GM18868 (cell line): ENCODE measurements at regions not wholly inside any gene's neighbourhood (a gene's known extent, or its start where the extent isn't known, plus 50 kb on each side); places are given as distances from the start of the nearest gene placed in this dataset.
"Not testable (repeated sequence)": the region's sequence is repeated elsewhere in the genome, so short reads cannot be mapped to it uniquely, and the experiment has no call there.

Experiments
- ATAC-seq: cut with Tn5 transposase; IDR thresholded peaks from one replicate; pipeline ENCODE4 v1.9.1; 2021; ENCODE audit warnings: mild to moderate bottlenecking, moderate library complexity; ENCODE audit not compliant: unreplicated experiment

DNA sequence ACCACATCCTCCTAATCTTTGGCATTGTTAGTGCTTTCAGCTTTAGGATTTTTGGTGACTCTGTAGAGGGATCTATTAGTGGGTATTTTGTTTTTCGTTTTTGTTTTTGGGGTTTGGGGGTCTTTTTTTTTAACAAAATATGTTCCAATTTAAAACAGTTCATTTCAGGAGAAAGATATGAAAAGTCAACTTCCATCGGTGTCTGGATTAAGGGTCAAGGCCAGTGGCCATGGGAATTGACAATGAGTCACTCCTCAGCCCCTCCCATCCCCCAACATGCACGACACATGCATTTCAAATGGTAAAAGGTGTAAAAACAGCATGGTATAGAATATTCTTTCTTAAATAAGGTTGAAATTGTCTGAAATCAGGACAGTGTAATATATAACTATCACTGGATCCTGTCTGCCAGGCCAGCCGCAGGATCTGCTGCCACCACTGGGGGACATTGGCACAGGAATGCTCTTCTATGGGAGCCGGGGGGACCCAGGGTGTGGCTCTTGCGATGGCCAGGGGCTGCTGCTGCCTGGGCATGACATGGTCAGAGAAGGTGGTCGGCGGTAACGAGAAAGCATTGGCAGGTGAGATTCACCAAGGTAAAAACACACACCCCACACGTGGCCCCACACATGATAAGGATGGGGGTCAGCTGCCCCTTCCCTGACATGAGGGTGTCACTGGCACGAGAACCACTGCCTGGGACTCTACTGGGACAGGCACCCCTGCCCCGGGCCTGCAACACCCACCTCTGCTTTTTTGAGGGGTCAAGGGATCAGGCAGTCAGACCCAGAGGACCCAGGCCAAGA lies 126.2 kb upstream of the KCTD7 start:
- no peak for ATAC-seq

DNA sequence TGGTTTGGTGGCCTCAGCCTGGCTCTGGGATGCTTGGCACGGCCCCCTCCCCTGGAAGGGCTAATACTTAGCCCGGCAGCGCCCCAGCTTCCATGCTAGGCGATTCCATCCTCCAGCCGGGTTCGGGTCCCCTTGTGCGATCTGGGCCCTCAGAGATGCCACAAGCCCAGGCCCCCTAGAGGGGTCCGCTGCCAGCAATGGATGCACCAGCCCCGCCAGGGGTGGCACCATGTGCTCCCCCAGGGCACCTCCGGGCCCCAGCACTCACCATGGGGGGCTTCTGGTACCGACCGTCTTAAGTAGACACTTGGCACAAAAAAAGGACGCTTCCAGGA lies 125.7 kb upstream of the KCTD7 start:
- no peak for ATAC-seq

DNA sequence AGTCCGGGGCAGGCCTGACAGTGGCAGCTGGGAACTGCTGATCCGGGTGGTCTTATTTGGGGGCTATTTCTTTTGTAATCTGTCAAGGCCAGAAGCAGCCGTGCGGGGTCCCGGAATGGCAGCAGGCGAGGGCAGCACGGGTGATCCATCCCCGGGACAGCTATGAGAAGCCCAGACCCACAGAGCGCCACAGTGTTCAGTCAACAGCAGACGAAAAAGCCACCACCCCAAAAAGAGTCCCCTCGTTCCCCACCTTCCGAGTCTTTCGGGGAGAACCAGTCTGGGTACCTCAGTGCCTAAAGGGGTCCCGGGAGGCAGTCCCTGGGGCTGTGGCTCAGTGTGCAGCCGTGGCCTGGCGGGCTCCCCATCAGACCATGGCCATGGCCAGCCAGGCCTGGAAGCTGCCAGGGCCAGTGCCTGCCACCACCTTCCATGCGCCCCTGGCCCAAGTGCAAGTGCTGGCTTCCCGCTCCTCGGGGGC lies 125.1 kb upstream of the KCTD7 start:
- no peak for ATAC-seq

DNA sequence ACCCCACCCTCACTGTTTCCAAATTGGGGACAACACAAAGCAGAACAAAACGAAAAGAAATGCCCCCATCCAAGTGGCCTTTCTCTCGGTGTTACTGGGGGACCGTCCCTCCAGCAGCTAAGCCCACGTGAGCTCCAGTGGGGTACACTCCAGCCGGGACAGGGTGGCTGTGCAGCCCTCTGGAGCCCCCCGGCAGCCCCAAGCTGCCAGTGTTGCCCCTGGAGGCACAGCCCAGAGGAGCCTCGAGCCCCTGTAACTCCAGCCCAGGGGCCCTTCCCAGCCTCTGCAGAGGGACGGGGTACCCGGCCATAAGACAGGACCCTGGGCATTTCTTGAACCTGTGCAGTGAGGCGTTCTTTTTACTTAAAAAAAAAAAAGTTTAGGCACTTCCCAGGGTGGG lies 124.5 kb upstream of the KCTD7 start:
- ATAC-seq, result no peak

DNA sequence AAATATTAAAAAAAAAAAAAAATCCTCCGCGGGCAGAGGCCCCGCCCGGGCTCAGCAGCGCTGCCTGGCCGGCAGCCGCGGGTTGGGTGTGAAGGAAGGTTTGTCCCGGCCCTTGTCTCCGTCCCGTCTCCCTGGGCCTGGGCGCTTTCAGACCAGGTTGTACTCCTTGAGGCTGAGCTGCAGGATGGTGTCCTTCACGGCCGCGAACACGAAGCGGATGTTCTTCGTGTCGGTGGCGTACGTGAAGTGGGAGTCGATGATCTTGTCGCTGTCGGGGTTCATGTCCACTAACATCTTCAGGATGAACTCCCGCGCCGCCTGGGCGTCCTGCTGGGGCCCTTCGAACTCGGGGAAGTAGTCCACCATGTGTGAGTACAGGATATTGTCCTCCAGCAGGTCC lies 123.7 kb upstream of the KCTD7 start:
- ATAC-seq, result no peak

DNA sequence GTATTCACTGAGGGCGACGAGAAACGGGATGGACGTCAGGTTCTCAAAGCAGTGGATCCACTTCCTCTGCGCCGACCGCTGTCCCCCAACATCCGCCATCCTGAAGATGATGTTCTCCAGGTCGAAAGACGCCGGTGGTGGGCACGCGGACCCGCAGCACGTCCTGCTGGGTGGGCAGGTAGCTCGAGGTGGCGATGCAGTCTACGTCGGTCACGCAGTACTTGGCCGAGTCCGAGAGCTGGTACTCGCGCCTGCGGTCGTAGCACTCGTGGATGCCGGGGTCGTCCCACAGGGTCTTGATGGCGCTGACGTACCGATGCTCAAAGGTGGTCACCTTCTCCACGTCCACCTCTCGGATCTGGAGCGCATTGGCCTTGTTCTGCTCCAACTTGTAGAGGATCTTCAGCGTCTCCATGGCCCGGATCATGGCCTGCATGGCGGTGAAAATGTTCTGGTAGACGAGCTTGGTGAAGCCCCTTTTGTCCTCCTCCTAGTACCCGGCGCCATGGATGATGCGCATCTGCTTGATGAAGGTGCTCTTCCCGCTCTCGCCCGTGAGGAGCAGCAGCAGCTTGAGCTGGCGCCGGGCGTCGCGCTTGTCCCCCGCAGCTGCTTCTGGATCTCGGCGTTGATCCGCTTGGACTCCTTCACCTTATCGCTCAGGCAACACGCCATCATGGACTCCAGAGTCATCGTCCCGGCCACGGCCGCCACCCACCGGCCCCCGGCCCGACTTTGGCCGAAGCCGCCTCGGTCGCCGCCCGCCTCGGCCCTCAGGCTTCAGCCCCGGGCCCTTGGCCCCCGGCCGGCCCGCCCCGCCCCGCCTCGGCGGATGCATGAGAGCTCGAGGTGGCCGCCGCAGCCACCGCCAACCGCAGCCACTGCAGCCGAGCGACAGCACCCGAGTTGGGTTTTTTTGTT lies 122.9 kb upstream of the KCTD7 start:
- no peak for ATAC-seq

DNA sequence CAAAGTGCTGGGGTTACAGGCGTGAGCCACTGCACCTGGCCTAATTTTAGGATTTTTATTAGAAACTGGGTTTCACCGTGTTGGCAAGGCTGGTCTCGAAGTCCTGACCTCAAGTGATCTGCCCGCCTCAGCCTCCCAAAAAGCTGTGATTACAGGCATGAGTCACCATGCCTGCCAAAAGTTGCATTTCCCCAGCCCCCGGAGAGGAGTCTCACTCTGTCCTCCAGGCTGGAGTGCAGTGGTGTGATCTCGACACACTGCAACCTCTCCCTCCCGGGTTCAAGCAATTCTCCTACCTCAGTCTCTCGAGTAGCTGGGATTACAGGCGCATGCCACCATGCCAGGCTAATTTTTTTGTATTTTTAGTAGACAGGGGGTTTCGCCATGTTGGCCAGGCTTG lies 122.0 kb upstream of the KCTD7 start:
- ATAC-seq, result not testable (repeated sequence)

DNA sequence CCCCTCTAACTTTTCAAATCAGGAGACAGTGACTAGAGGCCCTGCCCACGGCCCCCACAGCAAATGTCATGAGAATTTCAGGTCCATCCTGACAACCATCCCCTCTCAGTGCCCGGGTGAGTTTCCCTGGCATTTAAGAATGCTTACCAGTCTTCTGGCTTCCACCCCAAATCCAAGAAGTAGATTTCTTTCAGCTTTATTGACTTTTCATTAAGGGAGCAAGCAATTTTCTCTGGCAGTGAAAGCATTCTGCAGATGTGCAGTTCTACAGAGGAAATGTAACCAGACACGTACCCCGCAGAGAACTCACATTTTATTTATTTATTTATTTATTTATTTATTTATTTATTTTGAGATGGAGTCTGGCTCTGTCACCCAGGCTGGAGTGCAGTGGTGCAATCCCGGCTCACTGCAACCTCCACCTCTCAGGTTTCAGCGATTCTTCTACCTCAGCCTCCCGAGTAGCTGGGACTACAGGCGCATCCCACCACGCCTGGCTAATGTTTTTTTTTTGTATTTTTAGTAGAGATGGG lies 120.9 kb upstream of the KCTD7 start:
- no peak for ATAC-seq

DNA sequence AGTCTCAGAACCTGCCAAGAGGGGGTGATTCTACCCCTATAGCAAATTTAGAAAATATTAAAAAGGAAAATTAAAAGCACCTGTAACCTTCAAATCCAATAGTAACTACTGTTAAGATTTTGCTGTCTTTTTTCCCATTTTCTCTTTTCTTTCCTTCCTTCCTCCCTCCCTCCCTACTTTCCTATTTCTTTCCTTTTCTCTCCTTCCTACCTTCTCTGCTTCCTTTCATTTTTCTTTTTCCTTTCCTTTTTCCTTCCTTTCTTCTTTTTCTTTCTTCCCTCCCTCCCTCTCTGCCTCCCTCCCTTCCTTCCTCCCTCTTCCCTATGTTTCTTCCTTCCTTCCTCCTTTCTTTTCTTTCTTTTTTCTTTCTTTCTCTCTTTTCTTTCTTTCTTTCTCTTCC lies 120.2 kb upstream of the KCTD7 start:
- no peak for ATAC-seq

DNA sequence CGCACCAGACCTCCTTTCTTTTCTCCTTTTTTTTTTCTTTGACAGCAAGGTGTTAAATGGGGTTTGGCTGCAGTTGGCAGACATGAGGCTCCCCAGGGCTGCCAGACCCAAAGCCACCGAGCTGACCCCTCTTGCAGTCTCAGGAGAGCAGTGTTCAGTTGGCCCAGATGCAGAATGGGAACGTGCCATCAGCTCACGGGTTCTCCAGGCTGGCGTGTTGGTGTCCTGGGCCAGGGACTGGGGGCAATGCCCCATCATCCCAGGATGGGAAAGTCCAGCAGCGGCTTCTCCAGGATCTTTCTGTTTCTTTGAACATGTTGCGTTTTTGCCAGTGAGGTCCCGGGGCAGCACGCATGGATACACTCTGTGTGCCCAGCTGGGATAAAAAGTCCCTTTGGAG lies 114.6 kb upstream of the KCTD7 start:
- ATAC-seq, result no peak

DNA sequence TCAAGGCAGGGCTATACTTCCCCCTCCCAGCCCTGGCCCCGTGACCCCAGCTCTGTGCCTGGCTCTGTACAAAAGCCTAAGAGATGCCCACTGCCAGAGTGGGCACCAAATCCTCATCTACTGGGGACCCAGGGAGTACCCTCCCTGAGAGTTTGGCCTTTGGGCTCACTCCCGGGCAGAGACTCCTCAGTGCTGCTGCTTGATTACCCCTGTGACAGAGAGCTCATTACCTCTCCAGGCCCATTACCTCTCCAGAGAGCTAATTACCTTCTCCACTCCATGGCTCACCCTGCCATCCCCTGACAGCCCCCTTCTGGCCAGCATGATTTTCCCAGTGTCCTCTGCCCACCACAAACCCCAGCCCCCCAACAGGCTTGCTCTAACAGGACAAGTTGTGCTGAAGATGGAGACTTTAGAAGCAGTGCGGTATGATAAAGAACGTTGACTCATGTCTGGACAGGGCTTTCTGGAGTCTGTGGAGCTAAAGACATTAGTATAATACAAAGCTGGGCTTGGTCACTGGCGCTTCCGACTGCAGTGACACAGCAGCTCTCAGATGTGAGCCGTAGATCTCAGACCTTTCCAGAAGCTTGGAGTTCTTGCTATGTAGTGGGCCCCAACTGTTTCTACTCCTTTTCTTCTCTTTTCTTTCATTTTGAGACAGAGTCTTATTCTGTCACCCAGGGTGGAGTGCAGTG lies 111.3 kb upstream of the KCTD7 start:
- ATAC-seq, result no peak

DNA sequence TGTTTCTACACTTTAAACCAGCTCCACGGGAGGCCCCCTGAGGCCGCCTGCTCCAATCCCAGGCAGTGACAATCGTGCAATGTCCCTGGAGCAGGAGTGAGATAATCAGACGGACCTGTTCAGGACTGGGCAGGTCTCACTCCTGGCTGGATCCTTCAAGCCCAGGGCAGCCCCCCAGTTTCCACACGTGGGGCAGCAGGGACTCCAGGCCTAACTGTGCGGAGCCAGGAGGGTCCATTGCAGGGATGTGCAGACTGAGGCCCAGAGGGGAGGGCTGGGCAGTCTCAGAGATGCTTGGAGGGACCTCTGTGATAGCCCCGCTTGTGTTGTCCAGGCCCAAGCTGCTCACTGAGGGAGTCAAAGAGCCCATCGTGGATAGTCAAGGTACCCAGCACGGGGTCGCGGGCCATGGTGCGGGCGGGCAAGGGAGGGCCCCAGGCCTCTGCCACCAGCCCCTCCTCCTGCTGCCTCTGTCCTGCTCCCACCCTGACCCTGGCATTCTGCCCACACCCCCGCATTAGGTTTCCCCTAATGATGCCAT lies 110.5 kb upstream of the KCTD7 start:
- no peak for ATAC-seq

DNA sequence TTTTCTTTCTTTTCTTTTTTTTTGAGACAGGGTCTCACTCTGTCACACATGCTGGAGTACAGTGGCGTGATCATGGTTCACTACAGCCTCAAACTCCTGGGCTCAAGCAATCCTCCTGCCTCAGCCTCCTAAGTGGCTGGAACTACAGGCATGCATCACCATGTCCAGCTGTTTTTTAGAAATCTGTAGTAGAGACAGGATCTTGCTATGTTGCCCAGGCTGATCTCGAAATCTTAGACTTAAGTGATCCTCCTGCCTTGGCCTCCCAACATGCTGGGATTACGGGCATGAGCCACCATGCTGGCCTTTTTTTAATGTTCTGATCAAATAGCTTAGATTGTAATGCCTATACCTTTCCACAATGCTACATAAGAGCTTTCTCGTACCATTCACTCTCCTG lies 107.0 kb upstream of the KCTD7 start:
- ATAC-seq, result no peak

DNA sequence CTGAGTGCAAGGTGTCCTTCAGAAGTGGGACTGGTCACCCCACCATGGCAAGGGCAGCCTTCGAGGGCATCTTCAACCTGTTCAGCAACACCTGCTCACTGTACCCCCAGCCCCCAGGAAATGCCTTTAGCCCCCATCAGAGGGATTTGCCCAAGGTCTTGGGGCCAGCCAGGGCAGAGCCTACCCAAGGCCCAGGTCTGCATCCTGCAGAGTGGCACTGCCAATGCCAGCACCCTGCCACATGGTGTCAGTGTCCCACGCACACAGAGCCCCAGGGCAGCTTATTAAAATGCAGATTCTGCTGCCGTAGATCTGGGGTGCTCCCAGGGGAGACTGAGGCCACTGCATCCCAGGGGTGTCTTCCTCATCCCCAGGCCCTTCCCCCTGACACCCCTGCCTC lies 106.2 kb upstream of the KCTD7 start:
- peak; percentile 47 for ATAC-seq

DNA sequence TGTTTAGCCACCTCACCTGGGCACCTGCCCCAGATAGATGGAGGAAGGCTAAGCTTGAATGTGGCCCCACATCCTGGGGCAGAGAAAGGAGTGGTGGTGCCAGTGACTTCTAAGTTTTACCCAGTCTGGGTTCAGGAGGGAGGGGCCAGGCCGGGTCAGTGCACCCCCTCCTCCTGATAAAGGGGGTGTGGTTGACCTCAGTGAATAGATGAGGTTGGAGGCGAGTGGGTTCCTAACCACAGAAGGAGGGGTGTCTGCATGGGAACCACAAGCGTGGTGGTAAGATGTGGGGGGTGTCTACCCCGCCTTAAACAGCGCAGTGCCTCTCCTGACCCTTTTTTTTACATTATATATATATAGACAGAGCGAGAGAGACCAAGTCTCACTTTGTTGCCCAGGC lies 105.3 kb upstream of the KCTD7 start:
- ATAC-seq, result no peak

DNA sequence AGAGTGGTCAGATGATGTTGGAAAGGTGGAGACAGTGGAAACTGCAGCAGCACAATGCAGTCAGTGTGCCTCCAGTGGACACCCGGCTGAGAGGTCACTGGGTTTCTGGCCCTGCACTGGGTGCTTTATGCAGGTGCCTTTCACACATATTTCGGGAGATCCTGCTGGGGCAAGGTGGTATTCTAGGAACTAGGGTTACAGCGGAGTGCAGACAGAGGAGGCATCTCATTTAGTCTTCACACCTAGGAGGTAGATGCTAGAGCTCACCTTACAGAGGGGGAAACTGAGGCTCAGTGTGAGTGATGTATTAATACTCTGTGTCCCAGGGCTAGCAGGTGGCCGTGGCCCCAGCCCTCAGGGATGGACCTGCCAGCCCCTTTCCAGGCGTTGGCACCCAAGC lies 103.9 kb upstream of the KCTD7 start:
- ATAC-seq, result no peak

DNA sequence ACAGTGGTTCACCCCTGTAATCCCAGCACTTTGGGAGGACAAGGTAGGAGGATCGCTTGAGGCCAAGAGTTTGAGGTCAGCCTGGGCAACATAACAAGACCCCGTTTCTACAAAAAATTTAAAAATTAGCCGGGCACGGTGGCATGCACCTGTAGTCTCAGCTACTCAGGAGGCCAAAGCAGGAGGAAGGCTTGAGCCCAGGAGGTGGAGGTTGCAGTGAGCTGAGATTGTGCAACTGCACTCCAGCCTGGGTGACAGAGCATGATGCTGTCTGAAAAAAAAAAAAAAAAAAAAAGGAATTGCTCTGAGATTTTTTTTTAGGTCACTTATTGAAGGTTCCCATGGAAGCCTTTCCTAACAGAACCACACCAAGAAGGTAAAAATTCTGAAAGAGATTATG lies 101.9 kb upstream of the KCTD7 start:
- ATAC-seq, result not testable (repeated sequence)

DNA sequence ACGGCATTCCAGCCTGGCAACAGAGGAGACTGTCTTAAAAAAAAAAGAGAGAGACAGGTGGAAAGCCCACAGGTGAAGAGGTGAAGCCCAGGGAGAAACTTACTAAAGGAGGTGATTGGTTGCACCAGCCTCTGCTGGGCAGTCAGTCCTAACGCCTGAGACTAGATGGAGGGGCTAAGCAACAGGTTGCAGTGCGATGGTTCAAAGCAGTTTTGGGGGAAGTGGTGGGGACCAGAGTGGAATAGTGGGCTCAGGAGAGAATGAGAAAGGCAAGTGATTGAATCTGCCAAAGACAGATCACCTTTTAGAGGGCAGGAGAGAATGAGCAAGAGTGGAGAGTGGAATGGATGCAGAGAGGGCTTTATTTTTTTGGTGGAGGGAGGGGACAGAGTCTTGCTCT lies 100.0 kb upstream of the KCTD7 start:
- ATAC-seq, result no peak

DNA sequence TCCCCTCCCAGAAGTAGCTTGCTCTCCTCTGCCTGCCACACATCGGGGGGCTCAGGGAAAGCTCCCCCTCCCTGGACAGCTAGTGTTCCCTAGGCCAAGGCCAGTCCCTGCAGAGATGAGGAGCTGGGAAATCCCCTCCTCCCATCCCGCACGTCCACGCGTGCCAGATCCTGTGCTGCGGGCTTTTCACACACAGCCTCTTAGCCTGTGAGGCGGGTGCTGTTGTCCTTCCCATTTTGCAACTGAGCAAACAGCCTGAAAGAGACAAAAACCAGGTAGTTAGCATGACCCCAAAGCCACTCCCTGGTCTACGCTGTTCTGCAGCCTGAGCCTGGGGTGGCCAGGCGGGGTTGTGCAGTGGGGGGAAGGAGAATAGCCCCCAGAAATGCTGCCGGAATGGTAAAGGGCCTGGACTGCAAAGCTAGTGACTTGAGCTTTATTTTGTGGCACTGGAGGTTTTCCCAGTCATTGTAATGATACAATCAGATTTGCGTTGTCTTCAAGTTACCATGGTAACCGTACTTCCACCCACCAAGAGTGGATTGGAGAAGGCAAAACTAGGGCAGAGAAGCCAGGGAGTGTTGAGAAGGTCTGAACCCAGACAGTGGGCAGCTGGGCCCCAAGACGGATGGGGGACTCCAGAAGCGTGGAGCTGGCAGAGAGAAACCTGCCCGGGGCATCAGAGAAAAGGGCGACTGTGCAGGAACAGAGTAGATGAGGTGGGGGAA lies 98.6 kb upstream of the KCTD7 start:
- no peak for ATAC-seq
